Endothelial cell of umbilical vein (primary cell): ENCODE measurements at regions not wholly inside any gene's neighbourhood (a gene's known extent, or its start where the extent isn't known, plus 50 kb on each side); places are given as distances from the start of the nearest gene placed in this dataset.

Source experiments
- BruUV-seq: library from RNA; stranded (reverse); fragments of 400-500 nt; replicated peaks from 2 replicates; lab custom pipeline; 2021; lab: Mats Ljungman, UMichigan
- CTCF ChIA-PET: fragments of 300-600, 350-600 bp; sonication (Branson Sonifier 250); formaldehyde crosslinking; loops from one replicate; lab custom pipeline; 2021; ENCODE audit warnings: antibody characterized with exemption, inconsistent platforms; lab: Charles Lee
- POLR2A ChIA-PET: fragments of 300-600, 350-600 bp; sonication (Branson Sonifier 250); formaldehyde crosslinking; loops from one replicate; lab custom pipeline; 2021; ENCODE audit warnings: antibody characterized with exemption, inconsistent platforms; lab: Charles Lee
- DNase-seq: peaks from one replicate; pipeline ENCODE4 v3.0.0-alpha.2; 2011; ENCODE audit warnings: low read depth, low spot score
- FAIRE-seq: peaks from 2 replicates; lab custom pipeline; 2011; peaks lifted over from hg19 to GRCh38; lab: Jason Lieb, UNC
- H2AFZ ChIP-seq: 2 replicates; pipeline ENCODE4 v1.6.0; 2012; ENCODE audit warnings: low read depth, low read length, control low read depth, inconsistent platforms
- H3K27ac ChIP-seq: 2 replicates; pipeline ENCODE4 v1.5.1; 2011; ENCODE audit warnings: low read depth, mild to moderate bottlenecking, control low read depth, low read length, moderate library complexity; ENCODE audit not compliant: insufficient read depth
- H3K27me3 ChIP-seq, 2 experiments: 2 replicates each; pipeline versions ENCODE4 v1.6.0 to v1.6.1; 2011; ENCODE audit warnings: low read length in 2 of 2, mixed read lengths in 1 of 2; ENCODE audit not compliant: control insufficient read depth in 2 of 2, insufficient read depth in 2 of 2
- H3K36me3 ChIP-seq, 2 experiments: 2 replicates in 1 of 2; 3 replicates in 1 of 2; pipeline ENCODE4 v1.5.1; 2011; ENCODE audit warnings: low read length in 2 of 2, mild to moderate bottlenecking in 1 of 2, moderate library complexity in 1 of 2; ENCODE audit not compliant: control insufficient read depth in 2 of 2, insufficient read depth in 2 of 2; ENCODE audit errors: extremely low read depth in 1 of 2
- H3K4me1 ChIP-seq: 3 replicates; pipeline ENCODE4 v1.5.1; 2011; ENCODE audit warnings: mild to moderate bottlenecking, low read length; ENCODE audit not compliant: control insufficient read depth, insufficient read depth; ENCODE audit errors: extremely low read depth
- H3K4me2 ChIP-seq: 2 replicates; pipeline ENCODE4 v1.6.1; 2011; ENCODE audit warnings: low read length, control low read depth, mixed read lengths; ENCODE audit not compliant: insufficient read depth
- H3K4me3 ChIP-seq, 3 experiments: fragments of 200-600 bp in 1 of 3; sonication (generic), shearing (Covaris generic) in 1 of 3; replicated peaks in 1 of 3; 2 replicates each; pipeline ENCODE4 v1.5.1; 2011 to 2016; ENCODE audit warnings: control low read depth in 3 of 3, low read length in 3 of 3, mild to moderate bottlenecking in 2 of 3, inconsistent platforms in 1 of 3, low read depth in 1 of 3, moderate library complexity in 1 of 3; ENCODE audit not compliant: insufficient read depth in 1 of 3
- H3K79me2 ChIP-seq: 2 replicates; pipeline ENCODE4 v1.6.0; 2012; ENCODE audit warnings: low read length, inconsistent platforms; ENCODE audit not compliant: control insufficient read depth, insufficient read depth
- H3K9ac ChIP-seq: replicated peaks from 2 replicates; pipeline ENCODE3; 2011; ENCODE audit warnings: low read length, control low read depth; ENCODE audit not compliant: insufficient read depth; ENCODE audit errors: extremely low read depth
- H3K9me1 ChIP-seq: replicated peaks from 3 replicates; pipeline ENCODE4 v1.6.0; 2011; ENCODE audit warnings: mild to moderate bottlenecking, low read length; ENCODE audit not compliant: control insufficient read depth, insufficient read depth; ENCODE audit errors: extremely low read depth
- H3K9me3 ChIP-seq: replicated peaks from 2 replicates; pipeline ENCODE4 v1.5.1; 2012; ENCODE audit warnings: low read length, inconsistent platforms; ENCODE audit not compliant: control insufficient read depth, insufficient read depth
- H4K20me1 ChIP-seq: replicated peaks from 2 replicates; pipeline ENCODE3; 2011; ENCODE audit warnings: mild to moderate bottlenecking, low read length; ENCODE audit not compliant: control insufficient read depth, insufficient read depth; ENCODE audit errors: extremely low read depth
- FOS ChIP-seq: IDR thresholded peaks from 2 replicates; pipeline ENCODE4 v1.6.1; 2011; ENCODE audit warnings: mild to moderate bottlenecking, low read length, moderate library complexity, borderline replicate concordance; ENCODE audit not compliant: insufficient read depth
- GATA2 ChIP-seq: IDR thresholded peaks from 2 replicates; pipeline ENCODE4 v1.7.0; 2011; ENCODE audit warnings: low read depth, mild to moderate bottlenecking, moderate library complexity, mixed read lengths, low read length; ENCODE audit not compliant: insufficient read length, insufficient read depth
- POLR2A ChIP-seq: IDR thresholded peaks from 2 replicates; pipeline ENCODE4 v1.6.1; 2012; ENCODE audit warnings: low read depth, mild to moderate bottlenecking, control low read depth, low read length
- dilution Hi-C: fragments of 300-500 bp; cut with MboI; formaldehyde crosslinking; loops from one replicate; pipeline ENCODE4 v1.15.0; 2019; ENCODE audit warnings: low sequenced_read_pairs; ENCODE audit not compliant: extremely low pct_ligation_motif_present
- intact Hi-C: fragments of 100-400 bp; cut with micrococcal nuclease; formaldehyde crosslinking; loops from one replicate; pipeline ENCODE4 v1.10.0; 2022
- TF ChIP-seq, protein P1 (sequence below), 2 donors: IDR thresholded peaks; 1 replicate in 1 of 2; 2 replicates in 1 of 2; pipeline ENCODE4 v1.5.1; 2011; ENCODE audit warnings: low read length in 2 of 2, mild to moderate bottlenecking in 2 of 2, moderate library complexity in 2 of 2, control low read depth in 1 of 2, inconsistent platforms in 1 of 2, low read depth in 1 of 2; ENCODE audit not compliant: insufficient read depth in 1 of 2; ENCODE audit errors: extremely low read depth in 1 of 2

DNA sequence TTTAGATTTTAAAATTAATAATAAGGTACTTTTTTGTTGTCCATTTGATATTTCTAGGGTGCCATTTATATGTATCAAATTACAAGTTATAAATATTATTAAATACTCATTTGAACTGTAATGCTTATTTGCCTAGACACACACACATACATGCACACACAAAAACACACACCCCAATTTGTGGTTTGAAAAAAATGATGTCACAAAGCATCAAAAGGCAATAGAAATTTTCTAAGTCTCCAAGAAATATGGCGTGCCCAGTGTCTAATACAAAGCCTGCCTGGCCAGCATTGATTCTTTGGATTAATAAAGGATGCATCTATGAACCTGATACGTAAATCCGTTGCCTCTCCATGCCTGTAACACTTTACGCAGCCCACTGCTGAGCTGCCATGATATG is 252.8 kb upstream of the BLID start:
- no TSS peak for BruUV-seq
- dilution Hi-C loops, result no loop called here

DNA sequence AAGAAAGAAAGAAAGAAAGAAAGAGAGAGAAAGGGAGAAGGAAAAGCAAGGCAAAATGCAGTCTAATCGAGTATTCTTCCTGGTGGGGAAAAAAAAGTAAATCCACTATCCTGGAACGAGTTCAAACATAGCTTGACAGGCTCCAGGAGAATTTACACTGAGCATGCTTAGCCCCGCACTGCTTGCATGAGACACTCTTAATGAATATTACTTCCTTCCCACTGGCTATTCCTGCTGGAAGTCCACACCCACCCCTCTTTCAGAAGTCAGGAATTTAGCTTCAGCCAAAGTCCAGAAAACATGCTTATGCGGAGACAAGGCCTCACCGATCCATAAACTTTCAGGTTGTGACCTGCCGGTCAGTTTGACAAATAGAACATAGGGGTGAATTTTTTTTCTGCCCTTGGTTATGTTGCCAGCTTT is 251.8 kb upstream of the BLID start:
- no peaks in the 10 kb centered on the region for H3K27me3 ChIP-seq
- BruUV-seq, result no TSS peak
- DNase-seq (peak; percentile 38), FAIRE-seq (no peak)
- CTCF ChIA-PET, result interaction anchor here (0.9 kb wide), 1 partner anchor 78 kb away, joined by 3 read pairs; no protein-coding TSS in a partner anchor
- H3K9me3 ChIP-seq, result no peaks in the 10 kb centered on the region
- no peaks in the 10 kb centered on the region for H3K36me3 ChIP-seq
- H3K4me1 ChIP-seq, result no peaks in the 10 kb centered on the region
- no peak overlapping the region for H3K4me3 ChIP-seq
- H4K20me1 ChIP-seq, result no peaks in the 10 kb centered on the region
- H3K9me1 ChIP-seq, result no peaks in the 10 kb centered on the region
- H3K27ac ChIP-seq, result no peak overlapping the region
- no peaks in the 10 kb centered on the region for H3K79me2 ChIP-seq
- H3K9ac ChIP-seq, result no peak overlapping the region
- H2AFZ ChIP-seq, result peak overlapping the region; percentile 59
- no peak overlapping the region for H3K4me2 ChIP-seq
- dilution Hi-C loops (no loop called here), intact Hi-C loops (no loop called here)
- TF ChIP-seq, protein P1, sequence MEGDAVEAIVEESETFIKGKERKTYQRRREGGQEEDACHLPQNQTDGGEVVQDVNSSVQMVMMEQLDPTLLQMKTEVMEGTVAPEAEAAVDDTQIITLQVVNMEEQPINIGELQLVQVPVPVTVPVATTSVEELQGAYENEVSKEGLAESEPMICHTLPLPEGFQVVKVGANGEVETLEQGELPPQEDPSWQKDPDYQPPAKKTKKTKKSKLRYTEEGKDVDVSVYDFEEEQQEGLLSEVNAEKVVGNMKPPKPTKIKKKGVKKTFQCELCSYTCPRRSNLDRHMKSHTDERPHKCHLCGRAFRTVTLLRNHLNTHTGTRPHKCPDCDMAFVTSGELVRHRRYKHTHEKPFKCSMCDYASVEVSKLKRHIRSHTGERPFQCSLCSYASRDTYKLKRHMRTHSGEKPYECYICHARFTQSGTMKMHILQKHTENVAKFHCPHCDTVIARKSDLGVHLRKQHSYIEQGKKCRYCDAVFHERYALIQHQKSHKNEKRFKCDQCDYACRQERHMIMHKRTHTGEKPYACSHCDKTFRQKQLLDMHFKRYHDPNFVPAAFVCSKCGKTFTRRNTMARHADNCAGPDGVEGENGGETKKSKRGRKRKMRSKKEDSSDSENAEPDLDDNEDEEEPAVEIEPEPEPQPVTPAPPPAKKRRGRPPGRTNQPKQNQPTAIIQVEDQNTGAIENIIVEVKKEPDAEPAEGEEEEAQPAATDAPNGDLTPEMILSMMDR (IDR thresholded peaks at IDR 0.05; ENCODE audit: extremely low read depth in 1 of 2, insufficient read depth in 1 of 2, low read depth in 1 of 2, low read length in 2 of 2), result no peak
- POLR2A ChIA-PET, result no interaction called here

More for the DNA sequence above, 252.8 kb upstream of the BLID start:
- no peak overlapping the region for H3K27ac ChIP-seq
- H3K4me1 ChIP-seq, result no peaks in the 10 kb centered on the region
- no peak overlapping the region for H3K4me3 ChIP-seq
- ChIA-PET POLR2A (no interaction called here), CTCF (no interaction called here)
- H3K36me3 ChIP-seq, result no peaks in the 10 kb centered on the region
- no peak overlapping the region for H3K9ac ChIP-seq
- intact Hi-C loops, result no loop called here
- H3K27me3 ChIP-seq, result no peaks in the 10 kb centered on the region
- DNase-seq, result no peak
- H3K4me2 ChIP-seq, result no peak overlapping the region
- no peak overlapping the region for H2AFZ ChIP-seq
- H3K79me2 ChIP-seq, result no peaks in the 10 kb centered on the region
- no peaks in the 10 kb centered on the region for H3K9me1 ChIP-seq
- no peaks in the 10 kb centered on the region for H3K9me3 ChIP-seq
- H4K20me1 ChIP-seq, result no peaks in the 10 kb centered on the region
- TF ChIP-seq FOS (no peak), POLR2A (no peak), GATA2 (no peak)
- TF ChIP-seq, protein P1 (IDR thresholded peaks at IDR 0.05; ENCODE audit: extremely low read depth in 1 of 2, insufficient read depth in 1 of 2, low read depth in 1 of 2, low read length in 2 of 2), result no peak
- FAIRE-seq, result no peak
